Mesenchymal stem cell (in vitro differentiated cells and primary cell): ENCODE measurements at regions not wholly inside any gene's neighbourhood (a gene's known extent, or its start where the extent isn't known, plus 50 kb on each side); places are given as distances from the start of the nearest gene placed in this dataset.

Source experiments
- DNase-seq: peaks from one replicate; pipeline ENCODE4 v3.0.0-alpha.2; 2013
- H2AFZ ChIP-seq: one replicate; pipeline ENCODE4 v1.6.1; 2013; ENCODE audit warnings: low read depth, mild to moderate bottlenecking, control low read depth, inconsistent platforms, low read length, moderate library complexity
- H2AK5ac ChIP-seq: 2 replicates; pipeline ENCODE4 v1.6.1; 2013; ENCODE audit warnings: low read length, moderate library complexity, mild to moderate bottlenecking, inconsistent platforms; ENCODE audit not compliant: severe bottlenecking
- H2BK120ac ChIP-seq: one replicate; pipeline ENCODE4 v1.6.1; 2013; ENCODE audit warnings: low read depth, mild to moderate bottlenecking, inconsistent platforms, low read length, moderate library complexity
- H2BK12ac ChIP-seq, 2 experiments: one replicate each; pipeline ENCODE4 v1.6.1; 2013; ENCODE audit warnings: inconsistent platforms in 2 of 2, low read length in 2 of 2, mild to moderate bottlenecking in 2 of 2, moderate library complexity in 2 of 2, control low read depth in 1 of 2
- H2BK15ac ChIP-seq: one replicate; pipeline ENCODE4 v1.6.1; 2013; ENCODE audit warnings: mild to moderate bottlenecking, low read depth, inconsistent platforms; ENCODE audit not compliant: poor library complexity, severe bottlenecking
- H2BK5ac ChIP-seq: 2 replicates; pipeline ENCODE4 v1.6.1; 2013; ENCODE audit warnings: low read depth, mild to moderate bottlenecking, low read length, control low read depth, inconsistent platforms; ENCODE audit not compliant: poor library complexity, severe bottlenecking
- H3K14ac ChIP-seq, 2 experiments: one replicate each; pipeline ENCODE4 v1.6.1; 2013; ENCODE audit warnings: inconsistent platforms in 2 of 2, low read length in 2 of 2, control low read depth in 1 of 2, mild to moderate bottlenecking in 1 of 2, moderate library complexity in 1 of 2
- H3K18ac ChIP-seq, 2 experiments: one replicate each; pipeline ENCODE4 v1.6.1; 2013; ENCODE audit warnings: inconsistent platforms in 2 of 2, low read length in 2 of 2, control low read depth in 1 of 2, low read depth in 1 of 2, mild to moderate bottlenecking in 1 of 2
- H3K23ac ChIP-seq, 2 experiments: one replicate each; pipeline ENCODE4 v1.6.1; 2013; ENCODE audit warnings: inconsistent platforms in 2 of 2, low read length in 2 of 2, mild to moderate bottlenecking in 2 of 2, moderate library complexity in 2 of 2, control low read depth in 1 of 2
- H3K27ac ChIP-seq: 2 replicates; pipeline ENCODE4 v1.5.1; 2013; ENCODE audit warnings: mild to moderate bottlenecking, moderate library complexity, low read length, control low read depth, inconsistent platforms; ENCODE audit not compliant: poor library complexity, severe bottlenecking
- H3K27me3 ChIP-seq, 2 experiments: 2 replicates each; pipeline versions ENCODE4 v1.6.1 to v1.7.0; 2013; ENCODE audit warnings: low read length in 2 of 2, mild to moderate bottlenecking in 2 of 2, moderate library complexity in 2 of 2, control low read depth in 1 of 2, inconsistent platforms in 1 of 2; ENCODE audit not compliant: control insufficient read depth in 1 of 2, insufficient read depth in 1 of 2
- H3K36me3 ChIP-seq, 2 experiments: 2 replicates each; pipeline versions ENCODE4 v1.6.1 to v1.7.0; 2013; ENCODE audit warnings: low read length in 2 of 2, control low read depth in 1 of 2, inconsistent platforms in 1 of 2, low read depth in 1 of 2, mild to moderate bottlenecking in 1 of 2; ENCODE audit not compliant: insufficient read depth in 2 of 2, control insufficient read depth in 1 of 2
- H3K4ac ChIP-seq, 2 experiments: one replicate each; pipeline ENCODE4 v1.6.1; 2013; ENCODE audit warnings: inconsistent platforms in 2 of 2, low read length in 2 of 2, mild to moderate bottlenecking in 2 of 2, moderate library complexity in 2 of 2, control low read depth in 1 of 2, low read depth in 1 of 2
- H3K4me1 ChIP-seq: 2 replicates; pipeline ENCODE4 v1.6.1; 2013; ENCODE audit warnings: low read depth, low read length, control low read depth; ENCODE audit not compliant: control insufficient read depth, insufficient read depth
- H3K4me2 ChIP-seq: 2 replicates; pipeline ENCODE4 v1.6.1; 2013; ENCODE audit warnings: low read length, mild to moderate bottlenecking, inconsistent platforms; ENCODE audit not compliant: poor library complexity, severe bottlenecking
- H3K4me3 ChIP-seq, 2 experiments: 2 replicates each; pipeline versions ENCODE4 v1.5.1 to v1.7.0; 2013; ENCODE audit warnings: low read length in 2 of 2, mild to moderate bottlenecking in 2 of 2, control low read depth in 1 of 2, low read depth in 1 of 2; ENCODE audit not compliant: insufficient read depth in 1 of 2
- H3K79me1 ChIP-seq: replicated peaks from 2 replicates; pipeline ENCODE4 v1.6.1; 2013; ENCODE audit warnings: mild to moderate bottlenecking, control low read depth, low read length, inconsistent platforms; ENCODE audit not compliant: poor library complexity, severe bottlenecking
- H3K9ac ChIP-seq: 2 replicates; pipeline ENCODE4 v1.7.0; 2013; ENCODE audit warnings: mild to moderate bottlenecking, low read length, moderate library complexity
- H3K9me3 ChIP-seq: 2 replicates; pipeline ENCODE4 v1.7.0; 2013; ENCODE audit warnings: mild to moderate bottlenecking, low read length; ENCODE audit not compliant: control insufficient read depth
- H4K8ac ChIP-seq: one replicate; pipeline ENCODE4 v1.6.1; 2013; ENCODE audit warnings: inconsistent platforms, mild to moderate bottlenecking, low read length, moderate library complexity
- H4K91ac ChIP-seq: one replicate; pipeline ENCODE4 v1.6.1; 2013; ENCODE audit warnings: mild to moderate bottlenecking, low read length, inconsistent platforms
- WGBS: methylation state at CpG from one replicate; pipeline ENCODE4 v1.1.7; 2013; ENCODE audit warnings: mixed read lengths; 5-methylcytosine and 5-hydroxymethylcytosine counted together

DNA sequence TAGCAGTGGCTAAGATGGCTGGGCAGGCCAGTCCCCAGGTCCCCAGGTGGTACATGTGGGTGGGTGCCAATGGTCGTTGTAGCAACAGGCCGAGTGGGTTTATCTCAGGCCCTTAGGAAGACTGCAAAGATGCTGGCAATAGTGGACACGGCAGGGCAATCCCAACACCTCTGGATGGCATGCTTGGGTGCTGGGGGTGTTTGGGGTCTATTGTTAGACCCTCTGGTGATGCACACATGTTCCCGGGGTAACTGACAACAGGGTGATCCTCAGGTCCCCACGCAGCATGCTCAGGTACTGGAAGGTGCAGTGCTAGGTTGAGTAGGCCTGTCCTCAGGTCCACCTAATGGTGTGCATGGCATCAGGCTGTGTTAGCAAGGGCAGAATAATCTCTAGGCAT is 267.5 kb downstream of the ANKRD50 start:
- no peak overlapping the region for H2BK15ac ChIP-seq
- no peak overlapping the region for H3K14ac ChIP-seq
- H2BK5ac ChIP-seq = no peak overlapping the region
- no peak overlapping the region for H3K18ac ChIP-seq
- no peaks in the 10 kb centered on the region for H3K4me1 ChIP-seq
- no peak overlapping the region for H2AFZ ChIP-seq
- H3K4ac ChIP-seq = no peak overlapping the region
- no peak overlapping the region for H3K9ac ChIP-seq
- no peak overlapping the region for H3K27ac ChIP-seq
- DNase-seq = no peak
- H2BK120ac ChIP-seq = no peak overlapping the region
- H3K79me1 ChIP-seq = no peaks in the 10 kb centered on the region
- H3K9me3 ChIP-seq = peaks cover 19% of the 10 kb centered on the region
- no peak overlapping the region for H3K4me2 ChIP-seq
- 92% methylated on average over 5 of the region's 5 CpGs for WGBS
- H3K23ac ChIP-seq = no peak overlapping the region
- no peaks in the 10 kb centered on the region for H3K36me3 ChIP-seq
- no peak overlapping the region for H2AK5ac ChIP-seq
- no peak overlapping the region for H4K8ac ChIP-seq
- H4K91ac ChIP-seq = no peak overlapping the region
- H3K4me3 ChIP-seq = no peak overlapping the region
- no peak overlapping the region for H2BK12ac ChIP-seq
- no peaks in the 10 kb centered on the region for H3K27me3 ChIP-seq

DNA sequence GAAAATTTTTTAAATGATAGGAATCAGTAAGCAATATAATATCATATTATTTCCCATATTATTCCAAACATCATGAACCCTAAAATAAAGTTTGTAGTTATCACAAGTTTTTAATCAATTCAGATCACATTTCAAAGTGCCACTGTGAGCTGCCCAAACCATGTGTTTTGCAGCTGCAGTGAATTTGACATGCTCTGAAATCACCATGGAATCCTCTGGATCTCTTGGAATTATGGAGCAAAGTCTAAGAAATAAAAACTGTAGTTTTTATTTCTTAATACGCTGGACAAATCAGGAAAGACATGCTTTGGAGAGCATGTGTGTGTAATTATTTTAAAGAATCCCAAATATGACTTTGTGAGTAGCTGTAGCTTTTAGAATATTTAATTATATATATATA is 262.7 kb downstream of the ANKRD50 start:
- H3K23ac ChIP-seq = no peak overlapping the region
- H3K27me3 ChIP-seq = no peaks in the 10 kb centered on the region
- no peak overlapping the region for H3K14ac ChIP-seq
- no peak overlapping the region for H3K4ac ChIP-seq
- H3K4me3 ChIP-seq = no peak overlapping the region
- H4K91ac ChIP-seq = no peak overlapping the region
- no peak overlapping the region for H2BK5ac ChIP-seq
- H2AFZ ChIP-seq = no peak overlapping the region
- H3K4me1 ChIP-seq = no peaks in the 10 kb centered on the region
- H2BK15ac ChIP-seq = no peak overlapping the region
- DNase-seq = no peak
- H3K79me1 ChIP-seq = no peaks in the 10 kb centered on the region
- no peak overlapping the region for H3K18ac ChIP-seq
- H4K8ac ChIP-seq = no peak overlapping the region
- H3K9ac ChIP-seq = no peak overlapping the region
- H3K4me2 ChIP-seq = no peak overlapping the region
- no peak overlapping the region for H2BK120ac ChIP-seq
- H3K9me3 ChIP-seq = peaks cover 14% of the 10 kb centered on the region
- H3K27ac ChIP-seq = no peak overlapping the region
- WGBS = no CpG with 5 or more reads among the region's 1 CpG
- no peak overlapping the region for H2AK5ac ChIP-seq
- H3K36me3 ChIP-seq = no peaks in the 10 kb centered on the region
- H2BK12ac ChIP-seq = no peak overlapping the region

DNA sequence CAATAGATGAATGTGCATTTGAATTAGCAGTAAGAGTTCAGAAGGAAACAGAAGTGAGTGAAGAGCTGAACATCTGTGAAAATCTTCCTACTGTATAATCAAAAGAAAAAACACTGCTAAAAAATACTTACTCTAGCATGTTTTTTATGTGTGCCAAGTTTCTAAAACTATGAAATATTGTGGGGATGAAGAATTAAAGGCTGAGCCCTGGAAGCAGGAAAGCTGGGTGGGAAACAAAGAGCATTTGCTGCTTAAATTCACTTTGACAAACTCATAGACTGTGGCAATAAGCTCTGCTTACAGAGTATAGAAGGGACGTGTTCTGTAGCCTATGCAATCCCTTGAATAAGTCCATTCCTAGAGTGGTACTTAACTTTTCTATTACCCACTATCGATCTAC is 261.7 kb downstream of the ANKRD50 start:
- Histone ChIP-seq H2BK5ac (no peak overlapping the region), H3K4me1 (no peaks in the 10 kb centered on the region), H3K27me3 (no peaks in the 10 kb centered on the region), H2AK5ac (no peak overlapping the region), H3K36me3 (no peaks in the 10 kb centered on the region), H3K14ac (no peak overlapping the region), H3K18ac (no peak overlapping the region), H3K4me3 (no peak overlapping the region), H3K9ac (no peak overlapping the region), H3K27ac (no peak overlapping the region), H4K91ac (no peak overlapping the region), H2BK12ac (no peak overlapping the region), H3K4me2 (no peak overlapping the region), H2BK120ac (no peak overlapping the region), H4K8ac (no peak overlapping the region), H2AFZ (no peak overlapping the region), H3K9me3 (peaks cover 10% of the 10 kb centered on the region), H2BK15ac (no peak overlapping the region), H3K79me1 (no peaks in the 10 kb centered on the region), H3K23ac (no peak overlapping the region), H3K4ac (no peak overlapping the region)
- WGBS = 100% methylated on average over 1 of the region's 2 CpGs
- no peak for DNase-seq

DNA sequence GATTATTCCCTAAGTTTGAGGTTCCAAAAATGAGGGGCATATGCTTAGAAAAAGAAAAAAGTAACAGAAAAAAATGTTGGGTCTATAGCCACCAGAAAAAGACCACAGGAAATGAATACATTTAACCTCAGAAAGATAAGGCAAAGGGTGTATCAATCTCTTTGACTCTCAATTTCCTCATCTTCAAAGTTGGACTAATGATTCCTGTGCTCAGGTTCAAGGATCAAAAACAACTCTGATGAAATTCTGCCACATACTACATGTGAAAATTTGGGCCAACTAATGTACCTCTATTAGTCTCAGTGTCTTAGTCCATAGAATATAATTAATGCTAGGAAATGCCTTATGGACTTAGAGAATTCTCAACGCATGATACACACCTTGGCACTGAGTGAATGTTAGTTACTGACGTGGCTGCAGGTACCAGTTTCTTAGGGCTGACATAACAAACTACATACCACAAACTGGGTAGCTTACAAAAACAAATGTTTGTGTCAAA is 257.7 kb downstream of the ANKRD50 start:
- Histone ChIP-seq H3K36me3 (no peaks in the 10 kb centered on the region), H3K9me3 (no peaks in the 10 kb centered on the region), H4K8ac (no peak overlapping the region), H2AK5ac (no peak overlapping the region), H2BK5ac (no peak overlapping the region), H3K4ac (no peak overlapping the region), H3K23ac (no peak overlapping the region), H3K14ac (no peak overlapping the region), H2AFZ (no peak overlapping the region), H3K18ac (no peak overlapping the region), H3K4me1 (no peaks in the 10 kb centered on the region), H3K9ac (no peak overlapping the region), H2BK12ac (no peak overlapping the region), H2BK120ac (no peak overlapping the region), H3K4me3 (no peak overlapping the region), H3K27ac (no peak overlapping the region), H2BK15ac (no peak overlapping the region), H3K79me1 (no peaks in the 10 kb centered on the region), H3K27me3 (no peaks in the 10 kb centered on the region), H3K4me2 (no peak overlapping the region), H4K91ac (no peak overlapping the region)
- WGBS = 90% methylated on average over 2 of the region's 2 CpGs
- no peak for DNase-seq
